GM10248 (cell line): ENCODE measurements at regions not wholly inside any gene's neighbourhood (a gene's known extent, or its start where the extent isn't known, plus 50 kb on each side); places are given as distances from the start of the nearest gene placed in this dataset.

Source experiments
- CTCF ChIA-PET: fragments of 300-600 bp; sonication (Branson Sonifier 250); formaldehyde crosslinking; extraction: SDS; loops from one replicate; lab custom pipeline; 2021; ENCODE audit warnings: antibody characterized with exemption; lab: Yijun Ruan, JAX
- POLR2A ChIA-PET: fragments of 350-650 bp; sonication (Branson Sonifier 250); formaldehyde crosslinking; extraction: SDS; loops from one replicate; lab custom pipeline; 2020; ENCODE audit warnings: antibody characterized with exemption; lab: Yijun Ruan, JAX
- DNase-seq: peaks from one replicate; pipeline ENCODE4 v3.0.0; 2012; ENCODE audit errors: extremely low spot score
- TF ChIP-seq, protein P1 (sequence below): IDR thresholded peaks from 2 replicates; pipeline ENCODE4 v1.5.1; 2012; ENCODE audit warnings: mild to moderate bottlenecking, low read depth; ENCODE audit errors: extremely low read depth, missing control alignments, control extremely low read depth

DNA sequence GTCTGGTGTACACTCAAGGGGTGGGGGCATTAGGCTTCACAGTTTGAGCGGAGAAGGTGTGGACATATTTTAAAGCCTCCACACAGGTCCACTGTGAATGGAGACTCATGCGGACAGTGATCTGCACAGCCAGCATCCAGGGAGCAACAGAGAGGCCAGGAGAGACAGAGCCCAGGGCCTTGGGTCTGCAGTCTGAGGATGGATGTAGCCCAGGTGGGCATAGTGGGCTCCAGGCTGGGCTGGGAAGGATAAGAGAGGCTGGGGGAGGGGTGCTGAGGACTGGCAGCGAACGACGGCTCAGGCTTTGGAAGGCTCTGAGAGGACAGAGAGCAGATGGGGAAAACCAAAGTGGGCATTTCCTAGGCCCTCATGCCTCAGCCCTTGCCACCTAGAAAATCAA, 128.8 kb downstream of the PAPOLA start:
- TF ChIP-seq, protein P1, sequence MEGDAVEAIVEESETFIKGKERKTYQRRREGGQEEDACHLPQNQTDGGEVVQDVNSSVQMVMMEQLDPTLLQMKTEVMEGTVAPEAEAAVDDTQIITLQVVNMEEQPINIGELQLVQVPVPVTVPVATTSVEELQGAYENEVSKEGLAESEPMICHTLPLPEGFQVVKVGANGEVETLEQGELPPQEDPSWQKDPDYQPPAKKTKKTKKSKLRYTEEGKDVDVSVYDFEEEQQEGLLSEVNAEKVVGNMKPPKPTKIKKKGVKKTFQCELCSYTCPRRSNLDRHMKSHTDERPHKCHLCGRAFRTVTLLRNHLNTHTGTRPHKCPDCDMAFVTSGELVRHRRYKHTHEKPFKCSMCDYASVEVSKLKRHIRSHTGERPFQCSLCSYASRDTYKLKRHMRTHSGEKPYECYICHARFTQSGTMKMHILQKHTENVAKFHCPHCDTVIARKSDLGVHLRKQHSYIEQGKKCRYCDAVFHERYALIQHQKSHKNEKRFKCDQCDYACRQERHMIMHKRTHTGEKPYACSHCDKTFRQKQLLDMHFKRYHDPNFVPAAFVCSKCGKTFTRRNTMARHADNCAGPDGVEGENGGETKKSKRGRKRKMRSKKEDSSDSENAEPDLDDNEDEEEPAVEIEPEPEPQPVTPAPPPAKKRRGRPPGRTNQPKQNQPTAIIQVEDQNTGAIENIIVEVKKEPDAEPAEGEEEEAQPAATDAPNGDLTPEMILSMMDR, result no peak
- ChIA-PET POLR2A (no interaction called here), CTCF (interaction anchor here (1.5 kb wide), 1 partner anchor 26 kb away, joined by 3 read pairs; no protein-coding TSS in a partner anchor)
- no peak for DNase-seq

DNA sequence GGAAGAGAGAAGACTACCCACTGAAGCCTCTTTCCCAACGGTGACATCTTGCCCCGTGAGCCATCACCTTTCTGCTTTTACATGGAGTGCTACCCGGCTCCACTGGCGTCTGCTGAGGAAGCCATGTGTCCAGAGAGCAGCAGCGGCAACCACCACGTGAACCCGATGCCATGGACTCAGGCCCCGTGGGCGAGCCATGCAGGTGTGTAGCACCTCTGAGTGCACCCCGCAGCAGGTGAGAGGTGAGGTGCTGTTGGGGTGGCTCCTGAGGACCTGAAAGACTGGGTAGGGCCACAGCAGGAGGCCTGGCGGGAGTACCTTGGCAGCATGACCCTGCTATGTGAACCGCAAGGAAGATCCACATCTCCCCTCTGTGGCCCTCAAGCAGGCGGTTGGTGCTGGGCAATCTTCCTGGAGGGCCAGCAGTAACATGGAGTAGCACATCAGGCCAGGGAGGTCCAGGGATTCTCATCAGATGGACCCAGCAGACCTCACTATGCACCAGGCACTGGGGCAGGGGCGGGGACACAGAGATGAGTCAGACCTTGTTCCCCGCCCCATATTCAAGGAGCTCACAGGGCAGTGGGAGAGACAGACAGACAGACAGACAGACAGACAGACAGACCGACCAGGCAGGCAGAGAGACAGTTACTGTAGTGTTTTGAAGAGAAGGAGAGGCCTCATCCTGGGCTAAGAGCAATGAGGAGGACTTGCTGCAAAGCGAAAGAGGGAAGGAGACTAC, 129.6 kb downstream of the PAPOLA start:
- ChIA-PET POLR2A (no interaction called here), CTCF (no interaction called here)
- TF ChIP-seq, protein P1, result no peak
- no peak for DNase-seq

DNA sequence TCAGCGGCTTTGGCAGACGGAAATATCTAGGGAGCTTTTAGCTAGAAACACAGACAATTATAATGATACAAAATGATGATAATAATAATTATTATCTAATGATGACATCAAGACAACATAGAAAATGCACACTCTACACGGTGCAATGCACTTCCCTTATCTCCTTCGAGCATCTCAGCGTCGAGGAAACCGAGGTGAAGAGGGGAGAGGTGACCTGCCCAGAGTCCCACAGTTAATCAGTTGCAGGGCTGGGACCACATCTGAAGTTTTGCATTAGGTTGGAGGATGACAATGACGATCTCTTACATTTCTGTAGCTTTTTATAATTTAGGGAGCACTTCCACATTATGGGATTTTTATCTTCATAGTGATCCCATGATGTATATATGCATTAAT, 130.2 kb downstream of the PAPOLA start:
- ChIA-PET CTCF (no interaction called here), POLR2A (no interaction called here)
- DNase-seq, result no peak
- TF ChIP-seq, protein P1, result no peak

DNA sequence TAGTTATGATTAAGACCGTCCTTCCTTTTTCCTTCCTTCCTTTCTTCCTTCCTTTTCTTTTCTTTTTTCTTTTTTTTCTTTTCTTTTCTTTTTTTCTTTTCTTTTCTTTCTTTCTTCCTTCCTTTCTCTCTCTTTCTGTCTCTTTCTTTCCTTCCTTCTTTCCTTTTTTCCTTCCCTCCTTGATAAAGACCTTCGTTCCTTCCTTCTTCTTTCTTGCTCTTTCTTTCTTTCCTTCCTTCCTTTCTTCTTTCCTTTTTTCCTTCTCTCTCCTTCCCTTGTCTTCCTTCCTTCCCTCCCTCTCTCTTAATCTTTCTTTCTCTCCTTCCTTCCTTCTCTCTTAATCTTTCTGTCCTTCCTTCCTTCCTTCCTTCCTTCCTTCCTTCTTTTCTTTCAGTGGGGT, 130.9 kb downstream of the PAPOLA start:
- ChIA-PET CTCF (no interaction called here), POLR2A (no interaction called here)
- no peak for DNase-seq
- TF ChIP-seq, protein P1, result no peak

DNA sequence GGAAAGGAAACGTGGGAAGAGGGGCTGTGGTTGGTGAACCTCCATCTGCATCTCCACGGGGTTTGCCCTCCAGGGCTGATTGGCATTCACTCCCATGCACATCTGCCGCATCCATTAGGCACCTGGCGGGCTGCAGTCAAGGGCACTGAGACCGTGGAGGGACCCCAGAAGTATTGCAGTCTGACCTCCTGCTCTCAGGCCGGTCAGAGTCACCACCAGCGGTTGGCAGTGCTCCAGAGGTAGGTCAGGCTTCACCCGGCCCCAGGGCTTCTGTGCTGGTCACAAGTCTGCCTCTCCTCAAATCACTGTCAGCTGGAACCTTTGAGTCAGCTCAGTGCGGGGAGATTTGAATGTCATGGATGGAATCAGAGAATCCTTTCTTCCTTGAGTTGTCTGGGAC, 132.3 kb downstream of the PAPOLA start:
- CTCF ChIA-PET, result no interaction called here
- DNase-seq, result peak; percentile 3
- POLR2A ChIA-PET, result no interaction called here
- TF ChIP-seq, protein P1, result no peak

DNA sequence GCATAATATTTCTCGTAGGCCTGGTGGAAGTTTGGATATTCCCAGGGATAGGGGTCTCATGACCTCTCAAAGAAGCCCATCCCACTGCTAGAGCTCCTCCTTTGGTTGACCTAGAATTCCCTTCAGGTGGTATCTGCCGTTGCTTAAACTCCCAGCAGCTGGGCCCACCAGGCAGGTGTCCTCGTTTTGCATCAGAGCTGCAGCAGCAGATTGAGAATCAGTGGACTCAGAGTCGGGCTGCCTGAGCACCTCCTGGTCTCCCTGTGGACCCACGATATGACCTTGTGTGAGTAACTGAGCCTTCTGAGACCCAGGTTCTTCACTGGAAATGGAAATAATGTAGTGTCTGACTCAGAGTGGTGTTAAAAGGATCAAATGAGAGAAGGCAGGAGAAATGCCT, 132.7 kb downstream of the PAPOLA start:
- CTCF ChIA-PET, result no interaction called here
- POLR2A ChIA-PET, result no interaction called here
- DNase-seq, result peak; percentile 4

More for the DNA sequence above, 132.7 kb downstream of the PAPOLA start:
- TF ChIP-seq, protein P1, result no peak
